H1 (cell line): ENCODE measurements at regions not wholly inside any gene's neighbourhood (a gene's known extent, or its start where the extent isn't known, plus 50 kb on each side); places are given as distances from the start of the nearest gene placed in this dataset.

ENCODE experiments used
- CTCF ChIA-PET: fragments of 300-600 bp; sonication (Branson Sonifier 250); formaldehyde crosslinking; loops from one replicate; lab custom pipeline; 2021; ENCODE audit not compliant: partially characterized antibody; lab: Charles Lee
- POLR2A ChIA-PET: fragments of 300-600 bp; sonication (Branson Sonifier 250); formaldehyde crosslinking; loops from one replicate; lab custom pipeline; 2021; ENCODE audit warnings: inconsistent platforms; ENCODE audit not compliant: partially characterized antibody; lab: Charles Lee
- DNase-seq, 2 experiments: peaks; one replicate each; pipeline versions ENCODE4 v3.0.0 to v3.0.0-alpha.2; 2010 to 2022; ENCODE audit warnings: low spot score in 2 of 2, low read depth in 1 of 2, mixed read lengths in 1 of 2
- FAIRE-seq: peaks from 2 replicates; lab custom pipeline; 2011; peaks lifted over from hg19 to GRCh38; lab: Jason Lieb, UNC
- H2AFZ ChIP-seq: 2 replicates; pipeline ENCODE4 v1.8.1; 2012; ENCODE audit warnings: low read length, inconsistent platforms
- H2AK5ac ChIP-seq: 2 replicates; pipeline ENCODE4 v1.6.1; 2013; ENCODE audit warnings: low read depth, low read length
- H2BK120ac ChIP-seq: replicated peaks from 2 replicates; pipeline ENCODE3; 2013; ENCODE audit warnings: low read depth, low read length, inconsistent platforms
- H2BK12ac ChIP-seq: 2 replicates; pipeline ENCODE4 v1.6.1; 2013; ENCODE audit warnings: low read depth, low read length
- H2BK15ac ChIP-seq: 2 replicates; pipeline ENCODE4 v1.6.1; 2013; ENCODE audit warnings: low read length
- H2BK20ac ChIP-seq: 2 replicates; pipeline ENCODE4 v1.6.1; 2013; ENCODE audit warnings: low read length
- H2BK5ac ChIP-seq: 2 replicates; pipeline ENCODE4 v1.6.1; 2013; ENCODE audit warnings: low read depth, low read length
- H3K14ac ChIP-seq: 2 replicates; pipeline ENCODE4 v1.6.1; 2013; ENCODE audit warnings: inconsistent platforms; ENCODE audit not compliant: insufficient read length
- H3K18ac ChIP-seq: 2 replicates; pipeline ENCODE4 v1.6.1; 2013; ENCODE audit warnings: low read length; ENCODE audit errors: extremely low read depth
- H3K23ac ChIP-seq: 2 replicates; pipeline ENCODE4 v1.6.1; 2013; ENCODE audit warnings: inconsistent platforms; ENCODE audit not compliant: insufficient read length
- H3K23me2 ChIP-seq: 2 replicates; pipeline ENCODE4 v1.6.1; 2013; ENCODE audit warnings: low read depth, low read length
- H3K27ac ChIP-seq: 2 replicates; pipeline ENCODE4 v1.6.1; 2011; ENCODE audit warnings: low read depth, low read length, inconsistent platforms
- H3K27me3 ChIP-seq, 4 experiments: replicated peaks in 1 of 4; 1 replicate in 1 of 4; 2 replicates in 3 of 4; pipeline versions ENCODE4 v1.6.1 to v1.8.1; 2011 to 2013; ENCODE audit warnings: low read length in 3 of 4, mild to moderate bottlenecking in 3 of 4, inconsistent platforms in 2 of 4, mixed read lengths in 2 of 4, moderate library complexity in 1 of 4; ENCODE audit not compliant: control insufficient read depth in 3 of 4, insufficient read depth in 3 of 4; ENCODE audit errors: extremely low read depth in 1 of 4
- H3K36me3 ChIP-seq, 4 experiments: 2 replicates each; pipeline versions ENCODE4 v1.6.1 to v1.8.1; 2011 to 2013; ENCODE audit warnings: mild to moderate bottlenecking in 4 of 4, low read length in 3 of 4, moderate library complexity in 2 of 4, control low read depth in 1 of 4, inconsistent platforms in 1 of 4; ENCODE audit not compliant: insufficient read depth in 4 of 4, control insufficient read depth in 2 of 4
- H3K4ac ChIP-seq: replicated peaks from 2 replicates; pipeline ENCODE3; 2013; ENCODE audit warnings: low read length, low read depth, mixed read lengths, inconsistent platforms; ENCODE audit not compliant: insufficient read length
- H3K4me1 ChIP-seq, 4 experiments: replicated peaks in 1 of 4; 1 replicate in 1 of 4; 2 replicates in 3 of 4; pipeline versions ENCODE4 v1.6.1 to v1.8.1; 2011 to 2013; ENCODE audit warnings: low read length in 3 of 4, inconsistent platforms in 2 of 4, mixed read lengths in 1 of 4; ENCODE audit not compliant: insufficient read depth in 4 of 4, control insufficient read depth in 3 of 4
- H3K4me2 ChIP-seq, 2 experiments: 2 replicates each; pipeline versions ENCODE4 v1.6.1 to v1.8.1; 2011 to 2013; ENCODE audit warnings: low read depth in 2 of 2, low read length in 2 of 2, control low read depth in 1 of 2, inconsistent platforms in 1 of 2, mild to moderate bottlenecking in 1 of 2; ENCODE audit not compliant: insufficient read depth in 1 of 2
- H3K4me3 ChIP-seq, 4 experiments: fragments of 200-600, 300-600 bp in 1 of 4; sonication (generic), shearing (Covaris generic), sonication (Bioruptor Twin) in 1 of 4; 2 replicates each; pipeline versions ENCODE4 v1.5.1 to v1.8.1; 2011 to 2016; ENCODE audit warnings: low read length in 4 of 4, low read depth in 3 of 4, control low read depth in 2 of 4, inconsistent platforms in 2 of 4, mild to moderate bottlenecking in 2 of 4, mixed read lengths in 1 of 4, moderate library complexity in 1 of 4; ENCODE audit not compliant: insufficient read depth in 2 of 4; ENCODE audit errors: extremely low read depth in 1 of 4
- H3K56ac ChIP-seq: replicated peaks from 2 replicates; pipeline ENCODE3; 2013; ENCODE audit warnings: low read depth, mild to moderate bottlenecking, mixed read lengths, low read length, inconsistent platforms; ENCODE audit not compliant: insufficient read length
- H3K79me1 ChIP-seq: 2 replicates; pipeline ENCODE4 v1.6.1; 2013; ENCODE audit warnings: low read depth, low read length, control low read depth
- H3K79me2 ChIP-seq, 2 experiments: 2 replicates each; pipeline versions ENCODE4 v1.6.1 to v1.8.1; 2012 to 2013; ENCODE audit warnings: low read length in 2 of 2, mild to moderate bottlenecking in 2 of 2, inconsistent platforms in 1 of 2; ENCODE audit not compliant: insufficient read depth in 2 of 2, control insufficient read depth in 1 of 2
- H3K9ac ChIP-seq, 4 experiments: replicated peaks in 1 of 4; 1 replicate in 1 of 4; 2 replicates in 3 of 4; pipeline versions ENCODE4 v1.6.1 to v1.8.1; 2011 to 2013; ENCODE audit warnings: low read depth in 3 of 4, low read length in 3 of 4, control low read depth in 2 of 4, mild to moderate bottlenecking in 2 of 4, moderate library complexity in 2 of 4, inconsistent platforms in 1 of 4; ENCODE audit errors: extremely low read depth in 1 of 4
- H3K9me3 ChIP-seq, 2 experiments: 2 replicates each; pipeline versions ENCODE4 v1.6.1 to v1.8.1; 2012 to 2013; ENCODE audit warnings: mild to moderate bottlenecking in 2 of 2, moderate library complexity in 2 of 2, control low read depth in 1 of 2, inconsistent platforms in 1 of 2, low read depth in 1 of 2, low read length in 1 of 2, mixed read lengths in 1 of 2; ENCODE audit not compliant: insufficient read depth in 2 of 2
- H4K20me1 ChIP-seq, 2 experiments: replicated peaks in 1 of 2; 2 replicates each; pipeline versions ENCODE3 to v1.8.1; 2011 to 2013; ENCODE audit warnings: inconsistent platforms in 2 of 2, low read length in 2 of 2, mild to moderate bottlenecking in 1 of 2; ENCODE audit not compliant: insufficient read depth in 2 of 2, control insufficient read depth in 1 of 2
- H4K5ac ChIP-seq: 2 replicates; pipeline ENCODE4 v1.6.1; 2013; ENCODE audit warnings: low read length, low read depth, mixed read lengths, inconsistent platforms; ENCODE audit not compliant: insufficient read length
- H4K8ac ChIP-seq: 2 replicates; pipeline ENCODE4 v1.8.0; 2013; ENCODE audit warnings: mild to moderate bottlenecking, moderate library complexity, low read length, inconsistent platforms; ENCODE audit not compliant: insufficient read depth; ENCODE audit errors: extremely low read depth
- H4K91ac ChIP-seq: replicated peaks from 2 replicates; pipeline ENCODE3; 2013; ENCODE audit warnings: low read length, mixed read lengths, inconsistent platforms; ENCODE audit not compliant: insufficient read length
- GTF2F1 ChIP-seq: IDR thresholded peaks from 2 replicates; pipeline ENCODE4 v1.6.1; 2012; ENCODE audit warnings: low read depth, low read length, improper control_type of control experiment, borderline replicate concordance
- JUND ChIP-seq: IDR thresholded peaks from 2 replicates; pipeline ENCODE4 v1.6.1; 2011; ENCODE audit warnings: mild to moderate bottlenecking, improper control_type of control experiment, low read length
- MAFK ChIP-seq: IDR thresholded peaks from 2 replicates; pipeline ENCODE4 v1.6.1; 2012; ENCODE audit warnings: low read depth, mild to moderate bottlenecking, improper control_type of control experiment, low read length
- NANOG ChIP-seq: IDR thresholded peaks from 2 replicates; pipeline ENCODE4 v1.6.1; 2011; ENCODE audit warnings: low read length, low read depth, mild to moderate bottlenecking, inconsistent platforms; ENCODE audit not compliant: insufficient read depth, poor library complexity, severe bottlenecking
- RNF2 ChIP-seq: fragments of 200-900, 300-1000 bp; sonication (generic); IDR thresholded peaks from 2 replicates; pipeline ENCODE4 v1.7.1; 2016; ENCODE audit warnings: borderline replicate concordance, low read depth, mild to moderate bottlenecking, antibody characterized with exemption, low read length; ENCODE audit not compliant: poor library complexity, severe bottlenecking; ENCODE audit errors: missing control alignments
- SP2 ChIP-seq: IDR thresholded peaks from 2 replicates; pipeline ENCODE4 v1.6.1; 2012; ENCODE audit warnings: mild to moderate bottlenecking, low read length, inconsistent platforms
- SRF ChIP-seq: IDR thresholded peaks from 2 replicates; pipeline ENCODE4 v1.6.1; 2011; ENCODE audit warnings: mild to moderate bottlenecking, low read depth, low read length, moderate library complexity
- WGBS, 2 experiments: shearing (Covaris generic) in 1 of 2; methylation state at CpG; one replicate each; pipeline versions ENCODE4 v1.1.6 to v1.1.7; 2013 to 2015; ENCODE audit warnings: low lambda C conversion rate in 2 of 2, mixed read lengths in 2 of 2, inconsistent platforms in 1 of 2, low coverage in 1 of 2, missing lambda C conversion rate in 1 of 2; ENCODE audit not compliant: insufficient replicate concordance in 2 of 2, insufficient coverage in 1 of 2, insufficient read length in 1 of 2; ENCODE audit errors: extremely low coverage in 1 of 2, missing lambda C conversion rate in 1 of 2; 5-methylcytosine and 5-hydroxymethylcytosine counted together
- TF ChIP-seq, protein P1 (sequence below): IDR thresholded peaks from 2 replicates; pipeline ENCODE4 v1.6.1; 2012; ENCODE audit warnings: low read length, inconsistent platforms

DNA sequence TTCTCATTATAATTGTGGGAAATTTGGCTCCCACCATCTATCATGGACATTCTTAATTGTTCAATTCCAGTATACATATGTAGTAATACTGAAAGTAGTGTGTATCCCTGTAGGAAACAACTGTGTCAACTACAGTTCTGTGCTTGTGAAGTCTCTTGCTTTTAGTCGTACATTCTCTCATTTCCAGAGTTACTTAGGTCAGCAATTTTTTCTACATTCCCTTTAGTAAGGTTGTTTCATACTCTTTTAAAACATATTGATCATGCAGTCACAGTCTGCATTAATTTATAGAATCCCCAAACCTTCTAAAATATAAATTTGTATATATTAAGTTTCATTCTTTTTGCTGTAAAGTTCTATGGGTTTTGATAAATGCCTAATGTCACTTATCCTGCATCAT is 289.2 kb upstream of the PCDH10 start:
- H2AK5ac ChIP-seq: no peak overlapping the region
- H2BK20ac ChIP-seq: no peak overlapping the region
- no peak overlapping the region for H3K27ac ChIP-seq
- no peaks in the 10 kb centered on the region for H3K4me1 ChIP-seq
- CTCF ChIA-PET: no interaction called here
- H3K9me3 ChIP-seq: no peaks in the 10 kb centered on the region
- no peak overlapping the region for H4K8ac ChIP-seq
- no peak overlapping the region for H4K5ac ChIP-seq
- no peak overlapping the region for H4K91ac ChIP-seq
- no peak overlapping the region for H3K56ac ChIP-seq
- no peak overlapping the region for H3K4me3 ChIP-seq
- H2BK12ac ChIP-seq: no peak overlapping the region
- H2BK15ac ChIP-seq: no peak overlapping the region
- no peaks in the 10 kb centered on the region for H3K27me3 ChIP-seq
- no peaks in the 10 kb centered on the region for H3K79me2 ChIP-seq
- no peaks in the 10 kb centered on the region for H3K36me3 ChIP-seq
- H3K4ac ChIP-seq: no peak overlapping the region
- FAIRE-seq (no peak), DNase-seq (no peak)
- POLR2A ChIA-PET: no interaction called here
- no peak overlapping the region for H2BK120ac ChIP-seq
- no peak overlapping the region for H3K4me2 ChIP-seq
- no peak overlapping the region for H2AFZ ChIP-seq
- H3K79me1 ChIP-seq: no peaks in the 10 kb centered on the region
- H4K20me1 ChIP-seq: no peaks in the 10 kb centered on the region
- no peak overlapping the region for H3K18ac ChIP-seq
- H3K23me2 ChIP-seq: no peaks in the 10 kb centered on the region
- 80% methylated on average over 1 of the region's 1 CpG; no CpG with 5 or more reads in 1 of the 2 experiments for WGBS, 2 experiments
- no peak overlapping the region for H2BK5ac ChIP-seq
- H3K23ac ChIP-seq: no peak overlapping the region
- H3K9ac ChIP-seq: no peak overlapping the region
- H3K14ac ChIP-seq: no peak overlapping the region
- TF ChIP-seq GTF2F1 (no peak), MAFK (no peak), NANOG (no peak), SP2 (no peak), RNF2 (no peak), JUND (no peak), SRF (no peak)
- TF ChIP-seq, protein P1, sequence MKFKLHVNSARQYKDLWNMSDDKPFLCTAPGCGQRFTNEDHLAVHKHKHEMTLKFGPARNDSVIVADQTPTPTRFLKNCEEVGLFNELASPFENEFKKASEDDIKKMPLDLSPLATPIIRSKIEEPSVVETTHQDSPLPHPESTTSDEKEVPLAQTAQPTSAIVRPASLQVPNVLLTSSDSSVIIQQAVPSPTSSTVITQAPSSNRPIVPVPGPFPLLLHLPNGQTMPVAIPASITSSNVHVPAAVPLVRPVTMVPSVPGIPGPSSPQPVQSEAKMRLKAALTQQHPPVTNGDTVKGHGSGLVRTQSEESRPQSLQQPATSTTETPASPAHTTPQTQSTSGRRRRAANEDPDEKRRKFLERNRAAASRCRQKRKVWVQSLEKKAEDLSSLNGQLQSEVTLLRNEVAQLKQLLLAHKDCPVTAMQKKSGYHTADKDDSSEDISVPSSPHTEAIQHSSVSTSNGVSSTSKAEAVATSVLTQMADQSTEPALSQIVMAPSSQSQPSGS: no peak
